HEK293 (cell line): ENCODE measurements at regions not wholly inside any gene's neighbourhood (a gene's known extent, or its start where the extent isn't known, plus 50 kb on each side); places are given as distances from the start of the nearest gene placed in this dataset.

Experiments used
- CTCF ChIA-PET: fragments of 350-600 bp; formaldehyde crosslinking; extraction: SDS; loops from one replicate; lab custom pipeline; 2021; ENCODE audit warnings: antibody characterized with exemption; lab: Yijun Ruan, JAX
- POLR2A ChIA-PET: fragments of 300-600 bp; formaldehyde crosslinking; extraction: SDS; loops from one replicate; lab custom pipeline; 2020; ENCODE audit warnings: antibody characterized with exemption, inconsistent platforms; lab: Yijun Ruan, JAX
- H3K27ac ChIP-seq: fragments of 200-500 bp; sonication (Bioruptor generic); 2 replicates; pipeline ENCODE4 v1.5.1; 2014; ENCODE audit warnings: low read depth, low read length, control low read depth, inconsistent platforms; ENCODE audit errors: extremely low read depth
- H3K36me3 ChIP-seq, 2 experiments: fragments of 200-500 bp in 1 of 2; sonication (Bioruptor generic) in 1 of 2; 1 replicate in 1 of 2; 2 replicates in 1 of 2; pipeline ENCODE4 v1.5.1; 2014 to 2017; ENCODE audit warnings: inconsistent platforms in 2 of 2, low read length in 2 of 2; ENCODE audit not compliant: control insufficient read depth in 2 of 2, insufficient read depth in 1 of 2
- H3K4me1 ChIP-seq: fragments of 200-500 bp; sonication (Bioruptor generic); 2 replicates; pipeline ENCODE4 v1.5.1; 2014; ENCODE audit warnings: mild to moderate bottlenecking, low read length, inconsistent platforms; ENCODE audit not compliant: control insufficient read depth, insufficient read depth
- H3K4me3 ChIP-seq: 2 replicates; pipeline ENCODE4 v1.5.1; 2011; ENCODE audit warnings: low read depth, mild to moderate bottlenecking, control low read depth, low read length, moderate library complexity
- H3K9me3 ChIP-seq: fragments of 200-500 bp; sonication (Bioruptor generic); 2 replicates; pipeline ENCODE4 v1.5.1; 2014; ENCODE audit warnings: low read depth, low read length, inconsistent platforms; ENCODE audit not compliant: control insufficient read depth, insufficient read depth
- EGR2 ChIP-seq: fragments of 450-650 bp; formaldehyde crosslinking; IDR thresholded peaks from 2 replicates; pipeline ENCODE4 v1.5.1; 2016; ENCODE audit warnings: low read depth, missing biosample characterization, missing genetic modification characterization
- GFI1B ChIP-seq: fragments of 450-650 bp; formaldehyde crosslinking; IDR thresholded peaks from 2 replicates; pipeline ENCODE4 v1.5.1; 2016; ENCODE audit warnings: missing biosample characterization, missing genetic modification characterization
- KLF10 ChIP-seq: fragments of 450-650 bp; IDR thresholded peaks from 2 replicates; pipeline ENCODE4 v1.5.1; 2018; ENCODE audit warnings: missing biosample characterization, mild to moderate bottlenecking, missing genetic modification characterization
- KLF7 ChIP-seq: fragments of 450-650 bp; formaldehyde crosslinking; IDR thresholded peaks from 2 replicates; pipeline ENCODE4 v1.5.1; 2016; ENCODE audit warnings: missing biosample characterization, missing genetic modification characterization, borderline replicate concordance
- RBAK ChIP-seq: fragments of 450-650 bp; formaldehyde crosslinking; IDR thresholded peaks from 2 replicates; pipeline ENCODE4 v1.5.1; 2016; ENCODE audit warnings: missing biosample characterization, missing genetic modification characterization
- SCRT1 ChIP-seq: fragments of 450-650 bp; formaldehyde crosslinking; IDR thresholded peaks from 2 replicates; pipeline ENCODE4 v1.5.1; 2016; ENCODE audit warnings: missing biosample characterization, missing genetic modification characterization, borderline replicate concordance
- SETDB1 ChIP-seq: IDR thresholded peaks from one replicate; pipeline ENCODE4 v1.6.1; 2017; ENCODE audit warnings: mild to moderate bottlenecking, low read length, moderate library complexity, mixed read lengths; ENCODE audit not compliant: insufficient read length
- SP2 ChIP-seq: fragments of 450-650 bp; formaldehyde crosslinking; IDR thresholded peaks from 2 replicates; pipeline ENCODE4 v1.5.1; 2016; ENCODE audit warnings: missing biosample characterization, missing genetic modification characterization
- ZNF146 ChIP-seq: fragments of 450-650 bp; formaldehyde crosslinking; IDR thresholded peaks from 2 replicates; pipeline ENCODE4 v1.5.1; 2016; ENCODE audit warnings: missing biosample characterization, missing genetic modification characterization
- ZNF16 ChIP-seq: fragments of 450-650 bp; formaldehyde crosslinking; IDR thresholded peaks from 2 replicates; pipeline ENCODE4 v1.5.1; 2016; ENCODE audit warnings: low read depth, missing biosample characterization, missing genetic modification characterization
- ZNF223 ChIP-seq: fragments of 450-650 bp; formaldehyde crosslinking; IDR thresholded peaks from 2 replicates; pipeline ENCODE4 v1.5.1; 2016; ENCODE audit warnings: missing biosample characterization, missing genetic modification characterization
- ZNF354C ChIP-seq: fragments of 450-650 bp; formaldehyde crosslinking; IDR thresholded peaks from 2 replicates; pipeline ENCODE4 v1.5.1; 2016; ENCODE audit warnings: missing biosample characterization, missing genetic modification characterization, low read depth, borderline replicate concordance
- ZNF747 ChIP-seq: fragments of 450-650 bp; formaldehyde crosslinking; IDR thresholded peaks from 2 replicates; pipeline ENCODE4 v1.5.1; 2016; ENCODE audit warnings: missing biosample characterization, missing genetic modification characterization
- ZSCAN23 ChIP-seq: fragments of 450-650 bp; formaldehyde crosslinking; IDR thresholded peaks from 2 replicates; pipeline ENCODE4 v1.5.1; 2016; ENCODE audit warnings: missing biosample characterization, missing genetic modification characterization
- ZSCAN30 ChIP-seq: fragments of 450-650 bp; IDR thresholded peaks from 2 replicates; pipeline ENCODE4 v1.5.1; 2018; ENCODE audit warnings: missing biosample characterization, mild to moderate bottlenecking, missing genetic modification characterization, moderate library complexity
- TF ChIP-seq, protein P1 (sequence below): IDR thresholded peaks from 2 replicates; pipeline ENCODE4 v1.6.1; 2011; ENCODE audit warnings: mild to moderate bottlenecking, low read depth, low read length, borderline replicate concordance
- TF ChIP-seq, protein P2 (sequence below): fragments of 450-650 bp; formaldehyde crosslinking; IDR thresholded peaks from 2 replicates; pipeline ENCODE4 v1.5.1; 2016; ENCODE audit warnings: missing biosample characterization, missing genetic modification characterization
- TF ChIP-seq, protein P3 (sequence below): fragments of 450-650 bp; formaldehyde crosslinking; conservative IDR thresholded peaks from 2 replicates; pipeline ENCODE4 v1.5.1; 2016; ENCODE audit warnings: low read depth, missing biosample characterization, missing genetic modification characterization
- TF ChIP-seq, protein P4 (sequence below): fragments of 450-650 bp; formaldehyde crosslinking; IDR thresholded peaks from 2 replicates; pipeline ENCODE4 v1.5.1; 2016; ENCODE audit warnings: missing biosample characterization, missing genetic modification characterization
- TF ChIP-seq, protein P5 (sequence below): fragments of 450-650 bp; formaldehyde crosslinking; IDR thresholded peaks from 2 replicates; pipeline ENCODE4 v1.5.0; 2017; ENCODE audit warnings: missing biosample characterization, missing genetic modification characterization, borderline replicate concordance

DNA sequence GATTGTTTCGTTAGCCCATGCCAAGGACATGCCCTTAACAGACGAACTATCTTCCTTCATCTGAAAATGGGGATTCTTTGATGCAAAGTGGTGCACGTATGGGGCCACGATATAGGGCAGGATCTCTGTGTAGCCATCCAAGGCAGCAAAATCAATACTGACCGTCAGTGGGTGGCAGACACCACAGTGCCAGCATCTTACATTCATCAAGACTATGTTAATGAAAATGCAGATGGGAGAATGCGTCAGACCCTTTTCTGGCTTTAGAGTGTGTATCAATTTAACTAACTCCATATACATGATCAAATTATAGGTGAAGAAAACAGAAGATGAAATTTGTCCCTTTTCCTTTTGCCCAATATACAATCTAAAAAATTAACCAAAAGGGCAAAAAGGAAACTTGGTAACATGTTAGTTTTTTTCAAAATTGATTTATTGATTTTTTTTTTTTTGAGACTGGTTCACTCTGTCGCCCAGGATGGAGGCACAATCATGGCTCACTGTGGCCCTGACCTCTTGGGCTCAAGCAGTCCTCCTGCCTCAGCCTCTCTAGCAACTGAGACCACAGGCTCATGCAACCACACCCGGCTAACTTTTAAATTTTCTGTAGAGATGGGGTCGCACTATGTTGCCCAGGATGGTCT, 169.2 kb upstream of the SPRY4 start:
- CTCF ChIA-PET, result interaction anchor here (0.7 to 0.9 kb wide), 2 partner anchors 13 to 100 kb away, joined by 3 to 4 read pairs; no protein-coding TSS in a partner anchor
- H3K36me3 ChIP-seq, result no peaks in the 10 kb centered on the region
- H3K4me1 ChIP-seq, result no peaks in the 10 kb centered on the region
- TF ChIP-seq KLF10 (tag by site-specific recombination) (no peak), SP2 (no peak), ZSCAN30 (no peak), ZNF747 (no peak), ZNF146 (tag by site-specific recombination) (no peak), SETDB1 (no peak), ZNF354C (no peak), ZNF223 (tag by site-specific recombination) (no peak), EGR2 (tag by site-specific recombination) (no peak), RBAK (no peak), GFI1B (no peak), ZSCAN23 (no peak), ZNF16 (tag by site-specific recombination) (no peak), KLF7 (tag by site-specific recombination) (no peak), SCRT1 (tag by site-specific recombination) (no peak)
- TF ChIP-seq, protein P1, sequence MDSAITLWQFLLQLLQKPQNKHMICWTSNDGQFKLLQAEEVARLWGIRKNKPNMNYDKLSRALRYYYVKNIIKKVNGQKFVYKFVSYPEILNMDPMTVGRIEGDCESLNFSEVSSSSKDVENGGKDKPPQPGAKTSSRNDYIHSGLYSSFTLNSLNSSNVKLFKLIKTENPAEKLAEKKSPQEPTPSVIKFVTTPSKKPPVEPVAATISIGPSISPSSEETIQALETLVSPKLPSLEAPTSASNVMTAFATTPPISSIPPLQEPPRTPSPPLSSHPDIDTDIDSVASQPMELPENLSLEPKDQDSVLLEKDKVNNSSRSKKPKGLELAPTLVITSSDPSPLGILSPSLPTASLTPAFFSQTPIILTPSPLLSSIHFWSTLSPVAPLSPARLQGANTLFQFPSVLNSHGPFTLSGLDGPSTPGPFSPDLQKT, result no peak
- TF ChIP-seq, protein P2, sequence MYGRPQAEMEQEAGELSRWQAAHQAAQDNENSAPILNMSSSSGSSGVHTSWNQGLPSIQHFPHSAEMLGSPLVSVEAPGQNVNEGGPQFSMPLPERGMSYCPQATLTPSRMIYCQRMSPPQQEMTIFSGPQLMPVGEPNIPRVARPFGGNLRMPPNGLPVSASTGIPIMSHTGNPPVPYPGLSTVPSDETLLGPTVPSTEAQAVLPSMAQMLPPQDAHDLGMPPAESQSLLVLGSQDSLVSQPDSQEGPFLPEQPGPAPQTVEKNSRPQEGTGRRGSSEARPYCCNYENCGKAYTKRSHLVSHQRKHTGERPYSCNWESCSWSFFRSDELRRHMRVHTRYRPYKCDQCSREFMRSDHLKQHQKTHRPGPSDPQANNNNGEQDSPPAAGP (tag by site-specific recombination), result no peak
- TF ChIP-seq, protein P3, sequence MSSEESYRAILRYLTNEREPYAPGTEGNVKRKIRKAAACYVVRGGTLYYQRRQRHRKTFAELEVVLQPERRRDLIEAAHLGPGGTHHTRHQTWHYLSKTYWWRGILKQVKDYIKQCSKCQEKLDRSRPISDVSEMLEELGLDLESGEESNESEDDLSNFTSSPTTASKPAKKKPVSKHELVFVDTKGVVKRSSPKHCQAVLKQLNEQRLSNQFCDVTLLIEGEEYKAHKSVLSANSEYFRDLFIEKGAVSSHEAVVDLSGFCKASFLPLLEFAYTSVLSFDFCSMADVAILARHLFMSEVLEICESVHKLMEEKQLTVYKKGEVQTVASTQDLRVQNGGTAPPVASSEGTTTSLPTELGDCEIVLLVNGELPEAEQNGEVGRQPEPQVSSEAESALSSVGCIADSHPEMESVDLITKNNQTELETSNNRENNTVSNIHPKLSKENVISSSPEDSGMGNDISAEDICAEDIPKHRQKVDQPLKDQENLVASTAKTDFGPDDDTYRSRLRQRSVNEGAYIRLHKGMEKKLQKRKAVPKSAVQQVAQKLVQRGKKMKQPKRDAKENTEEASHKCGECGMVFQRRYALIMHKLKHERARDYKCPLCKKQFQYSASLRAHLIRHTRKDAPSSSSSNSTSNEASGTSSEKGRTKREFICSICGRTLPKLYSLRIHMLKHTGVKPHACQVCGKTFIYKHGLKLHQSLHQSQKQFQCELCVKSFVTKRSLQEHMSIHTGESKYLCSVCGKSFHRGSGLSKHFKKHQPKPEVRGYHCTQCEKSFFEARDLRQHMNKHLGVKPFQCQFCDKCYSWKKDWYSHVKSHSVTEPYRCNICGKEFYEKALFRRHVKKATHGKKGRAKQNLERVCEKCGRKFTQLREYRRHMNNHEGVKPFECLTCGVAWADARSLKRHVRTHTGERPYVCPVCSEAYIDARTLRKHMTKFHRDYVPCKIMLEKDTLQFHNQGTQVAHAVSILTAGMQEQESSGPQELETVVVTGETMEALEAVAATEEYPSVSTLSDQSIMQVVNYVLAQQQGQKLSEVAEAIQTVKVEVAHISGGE (tag by site-specific recombination), result no peak
- TF ChIP-seq, protein P4, sequence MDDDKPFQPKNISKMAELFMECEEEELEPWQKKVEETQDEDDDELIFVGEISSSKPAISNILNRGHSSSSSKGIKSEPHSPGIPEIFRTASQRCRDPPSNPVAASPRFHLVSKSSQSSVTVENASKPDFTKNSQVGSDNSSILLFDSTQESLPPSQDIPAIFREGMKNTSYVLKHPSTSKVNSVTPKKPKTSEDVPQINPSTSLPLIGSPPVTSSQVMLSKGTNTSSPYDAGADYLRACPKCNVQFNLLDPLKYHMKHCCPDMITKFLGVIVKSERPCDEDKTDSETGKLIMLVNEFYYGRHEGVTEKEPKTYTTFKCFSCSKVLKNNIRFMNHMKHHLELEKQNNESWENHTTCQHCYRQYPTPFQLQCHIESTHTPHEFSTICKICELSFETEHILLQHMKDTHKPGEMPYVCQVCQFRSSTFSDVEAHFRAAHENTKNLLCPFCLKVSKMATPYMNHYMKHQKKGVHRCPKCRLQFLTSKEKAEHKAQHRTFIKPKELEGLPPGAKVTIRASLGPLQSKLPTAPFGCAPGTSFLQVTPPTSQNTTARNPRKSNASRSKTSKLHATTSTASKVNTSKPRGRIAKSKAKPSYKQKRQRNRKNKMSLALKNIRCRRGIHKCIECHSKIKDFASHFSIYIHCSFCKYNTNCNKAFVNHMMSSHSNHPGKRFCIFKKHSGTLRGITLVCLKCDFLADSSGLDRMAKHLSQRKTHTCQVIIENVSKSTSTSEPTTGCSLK (tag by site-specific recombination), result no peak
- TF ChIP-seq, protein P5, sequence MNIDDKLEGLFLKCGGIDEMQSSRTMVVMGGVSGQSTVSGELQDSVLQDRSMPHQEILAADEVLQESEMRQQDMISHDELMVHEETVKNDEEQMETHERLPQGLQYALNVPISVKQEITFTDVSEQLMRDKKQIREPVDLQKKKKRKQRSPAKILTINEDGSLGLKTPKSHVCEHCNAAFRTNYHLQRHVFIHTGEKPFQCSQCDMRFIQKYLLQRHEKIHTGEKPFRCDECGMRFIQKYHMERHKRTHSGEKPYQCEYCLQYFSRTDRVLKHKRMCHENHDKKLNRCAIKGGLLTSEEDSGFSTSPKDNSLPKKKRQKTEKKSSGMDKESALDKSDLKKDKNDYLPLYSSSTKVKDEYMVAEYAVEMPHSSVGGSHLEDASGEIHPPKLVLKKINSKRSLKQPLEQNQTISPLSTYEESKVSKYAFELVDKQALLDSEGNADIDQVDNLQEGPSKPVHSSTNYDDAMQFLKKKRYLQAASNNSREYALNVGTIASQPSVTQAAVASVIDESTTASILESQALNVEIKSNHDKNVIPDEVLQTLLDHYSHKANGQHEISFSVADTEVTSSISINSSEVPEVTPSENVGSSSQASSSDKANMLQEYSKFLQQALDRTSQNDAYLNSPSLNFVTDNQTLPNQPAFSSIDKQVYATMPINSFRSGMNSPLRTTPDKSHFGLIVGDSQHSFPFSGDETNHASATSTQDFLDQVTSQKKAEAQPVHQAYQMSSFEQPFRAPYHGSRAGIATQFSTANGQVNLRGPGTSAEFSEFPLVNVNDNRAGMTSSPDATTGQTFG (tag by site-specific recombination), result no peak
- no peak overlapping the region for H3K4me3 ChIP-seq
- POLR2A ChIA-PET, result no interaction called here
- no peaks in the 10 kb centered on the region for H3K9me3 ChIP-seq
- H3K27ac ChIP-seq, result no peak overlapping the region
